GM12878 (cell line): ENCODE measurements at regions not wholly inside any gene's neighbourhood (a gene's known extent, or its start where the extent isn't known, plus 50 kb on each side); places are given as distances from the start of the nearest gene placed in this dataset.

Source experiments
- ATAC-seq: fragments of 200-7000 bp; cut with Tn5 transposase; 3 replicates; pipeline ENCODE4 v1.9.1; 2020; ENCODE audit warnings: mild to moderate bottlenecking, moderate library complexity
- BruUV-seq: library from RNA; stranded (reverse); fragments of 400-500 nt; replicated peaks from 2 replicates; lab custom pipeline; 2021; lab: Mats Ljungman, UMichigan
- CTCF ChIA-PET: fragments of 300-600 bp; sonication (Branson Sonifier 250); formaldehyde crosslinking; extraction: SDS; loops from one replicate; lab custom pipeline; 2021; ENCODE audit warnings: inconsistent platforms; lab: Yijun Ruan, JAX
- POLR2A ChIA-PET: fragments of 350-600 bp; formaldehyde crosslinking; extraction: SDS; loops from one replicate; lab custom pipeline; 2021; ENCODE audit warnings: inconsistent platforms; lab: Charles Lee
- RAD21 ChIA-PET: fragments of 300-600 bp; sonication (Branson Sonifier 250); formaldehyde crosslinking; loops from one replicate; lab custom pipeline; 2023; ENCODE audit warnings: antibody characterized with exemption; ENCODE audit not compliant: unreplicated experiment; lab: Charles Lee
- SMC1A ChIA-PET: fragments of 300-600 bp; sonication (Branson Sonifier 250); formaldehyde crosslinking; loops from one replicate; lab custom pipeline; 2023; ENCODE audit not compliant: unreplicated experiment, uncharacterized antibody; lab: Charles Lee
- DNase-seq: peaks from one replicate; pipeline ENCODE4 v3.0.0-alpha.2; 2011; ENCODE audit warnings: low read depth, low spot score
- FAIRE-seq: peaks from 3 replicates; lab custom pipeline; 2011; peaks lifted over from hg19 to GRCh38; lab: Jason Lieb, UNC
- H2AFZ ChIP-seq: 2 replicates; pipeline ENCODE4 v1.6.0; 2011; ENCODE audit warnings: low read depth, low read length, control low read depth; ENCODE audit not compliant: control insufficient read depth
- H3K27ac ChIP-seq: 2 replicates; pipeline ENCODE4 v1.5.1; 2011; ENCODE audit warnings: control low read depth; ENCODE audit not compliant: control insufficient read depth, insufficient read depth
- H3K27me3 ChIP-seq, 2 experiments: replicated peaks in 1 of 2; 2 replicates each; pipeline versions ENCODE4 v1.6.0 to v1.6.1; 2011; ENCODE audit warnings: low read length in 1 of 2; ENCODE audit not compliant: control insufficient read depth in 2 of 2, insufficient read depth in 2 of 2
- H3K36me3 ChIP-seq, 2 experiments: 2 replicates each; pipeline ENCODE4 v1.5.1; 2011; ENCODE audit warnings: low read length in 1 of 2; ENCODE audit not compliant: control insufficient read depth in 2 of 2, insufficient read depth in 2 of 2
- H3K4me1 ChIP-seq: 2 replicates; pipeline ENCODE4 v1.6.1; 2011; ENCODE audit warnings: mild to moderate bottlenecking, low read length, moderate library complexity, mixed read lengths; ENCODE audit not compliant: control insufficient read depth, insufficient read depth
- H3K4me2 ChIP-seq: 2 replicates; pipeline ENCODE4 v1.6.0; 2011; ENCODE audit warnings: control low read depth; ENCODE audit not compliant: control insufficient read depth, insufficient read depth
- H3K4me3 ChIP-seq: fragments of 200-600 bp; sonication (generic); 2 replicates; pipeline ENCODE4 v1.5.1; 2016
- H3K79me2 ChIP-seq: 2 replicates; pipeline ENCODE4 v1.6.0; 2011; ENCODE audit warnings: low read length; ENCODE audit not compliant: control insufficient read depth, insufficient read depth
- H3K9ac ChIP-seq: 2 replicates; pipeline ENCODE4 v1.8.0; 2011; ENCODE audit warnings: low read length, control low read depth, mixed read lengths; ENCODE audit not compliant: control insufficient read depth, insufficient read depth
- H3K9me3 ChIP-seq: replicated peaks from 3 replicates; pipeline ENCODE4 v1.5.1; 2011; ENCODE audit warnings: mild to moderate bottlenecking, low read length; ENCODE audit not compliant: control insufficient read depth, insufficient read depth
- H4K20me1 ChIP-seq: 2 replicates; pipeline ENCODE4 v1.6.0; 2011; ENCODE audit not compliant: control insufficient read depth, insufficient read depth
- HSF1 ChIP-seq: fragments of 150-350 bp; IDR thresholded peaks from 2 replicates; pipeline ENCODE4 v1.6.1; 2014; ENCODE audit warnings: mild to moderate bottlenecking, low read depth, low read length
- RELA ChIP-seq: fragments of 450-650 bp; IDR thresholded peaks from 2 replicates; pipeline ENCODE4 v1.8.0; 2014; ENCODE audit warnings: borderline replicate concordance; ENCODE audit not compliant: partially characterized antibody
- REST ChIP-seq: IDR thresholded peaks from 2 replicates; pipeline ENCODE4 v1.6.1; 2012; ENCODE audit warnings: mild to moderate bottlenecking, low read depth, low read length
- ZBTB40 ChIP-seq: fragments of 450-650 bp; IDR thresholded peaks from 2 replicates; pipeline ENCODE4 v1.6.1; 2016; ENCODE audit warnings: mild to moderate bottlenecking, moderate library complexity, borderline replicate concordance
- ZNF274 ChIP-seq: IDR thresholded peaks from one replicate; pipeline ENCODE4 v1.8.0; 2011; ENCODE audit not compliant: insufficient read length, insufficient read depth
- WGBS: methylation state at CpG from one replicate; pipeline ENCODE4 v1.1.6; 2016; ENCODE audit warnings: low lambda C conversion rate; ENCODE audit not compliant: insufficient replicate concordance, insufficient coverage; ENCODE audit errors: missing lambda C conversion rate; 5-methylcytosine and 5-hydroxymethylcytosine counted together
- in situ Hi-C: fragments of 300-500 bp; cut with MboI; formaldehyde crosslinking; loops from 9 replicates; pipeline ENCODE4 v1.14.3; 2018; ENCODE audit warnings: mixed read lengths
- intact Hi-C: fragments of 100-400 bp; cut with micrococcal nuclease; formaldehyde crosslinking; loops from one replicate; pipeline ENCODE4 v1.14.2; 2022; ENCODE audit not compliant: unreplicated experiment
- TF ChIP-seq, protein P1 (sequence below): fragments of 450-650 bp; formaldehyde crosslinking; IDR thresholded peaks from 2 replicates; pipeline ENCODE4 v1.4.0; 2020; ENCODE audit warnings: mild to moderate bottlenecking, moderate library complexity

GRCh38 chr7:94258418-94259300 lies 136.0 kb upstream of the COL1A2 start (continued):
- TF ChIP-seq REST, result no peak

GRCh38 chr7:94261067-94261466 lies 133.6 kb upstream of the COL1A2 start:
- Histone ChIP-seq H4K20me1 (no peaks in the 10 kb centered on the region), H3K79me2 (no peaks in the 10 kb centered on the region), H3K36me3 (no peaks in the 10 kb centered on the region), H3K27me3 (no peaks in the 10 kb centered on the region; a peak in 1 of 4 replicates), H3K9me3 (no peaks in the 10 kb centered on the region), H3K9ac (no peak overlapping the region), H3K4me3 (no peak overlapping the region), H3K27ac (no peak overlapping the region), H2AFZ (no peak overlapping the region), H3K4me2 (no peak overlapping the region), H3K4me1 (no peaks in the 10 kb centered on the region)
- FAIRE-seq, result no peak
- ChIA-PET SMC1A (interaction anchor here (0.6 to 2.5 kb wide), 3 partner anchors 13 to 430 kb away, joined by 3 to 7 read pairs (median 6); no protein-coding TSS in a partner anchor), CTCF (interaction anchor here (0.7 to 0.8 kb wide), 2 partner anchors 15 to 28 kb away, joined by 3 read pairs; no protein-coding TSS in a partner anchor), POLR2A (no interaction called here), RAD21 (interaction anchor here (1.5 kb wide), 1 partner anchor 100 kb away, joined by 3 read pairs; no protein-coding TSS in a partner anchor)
- no TSS peak for BruUV-seq
- in situ Hi-C loops (no loop called here), intact Hi-C loops (no loop called here)
- no peak for ATAC-seq
- DNase-seq, result no peak
- no peak for TF ChIP-seq HSF1
- no peak for TF ChIP-seq ZNF274
- TF ChIP-seq, protein P1, sequence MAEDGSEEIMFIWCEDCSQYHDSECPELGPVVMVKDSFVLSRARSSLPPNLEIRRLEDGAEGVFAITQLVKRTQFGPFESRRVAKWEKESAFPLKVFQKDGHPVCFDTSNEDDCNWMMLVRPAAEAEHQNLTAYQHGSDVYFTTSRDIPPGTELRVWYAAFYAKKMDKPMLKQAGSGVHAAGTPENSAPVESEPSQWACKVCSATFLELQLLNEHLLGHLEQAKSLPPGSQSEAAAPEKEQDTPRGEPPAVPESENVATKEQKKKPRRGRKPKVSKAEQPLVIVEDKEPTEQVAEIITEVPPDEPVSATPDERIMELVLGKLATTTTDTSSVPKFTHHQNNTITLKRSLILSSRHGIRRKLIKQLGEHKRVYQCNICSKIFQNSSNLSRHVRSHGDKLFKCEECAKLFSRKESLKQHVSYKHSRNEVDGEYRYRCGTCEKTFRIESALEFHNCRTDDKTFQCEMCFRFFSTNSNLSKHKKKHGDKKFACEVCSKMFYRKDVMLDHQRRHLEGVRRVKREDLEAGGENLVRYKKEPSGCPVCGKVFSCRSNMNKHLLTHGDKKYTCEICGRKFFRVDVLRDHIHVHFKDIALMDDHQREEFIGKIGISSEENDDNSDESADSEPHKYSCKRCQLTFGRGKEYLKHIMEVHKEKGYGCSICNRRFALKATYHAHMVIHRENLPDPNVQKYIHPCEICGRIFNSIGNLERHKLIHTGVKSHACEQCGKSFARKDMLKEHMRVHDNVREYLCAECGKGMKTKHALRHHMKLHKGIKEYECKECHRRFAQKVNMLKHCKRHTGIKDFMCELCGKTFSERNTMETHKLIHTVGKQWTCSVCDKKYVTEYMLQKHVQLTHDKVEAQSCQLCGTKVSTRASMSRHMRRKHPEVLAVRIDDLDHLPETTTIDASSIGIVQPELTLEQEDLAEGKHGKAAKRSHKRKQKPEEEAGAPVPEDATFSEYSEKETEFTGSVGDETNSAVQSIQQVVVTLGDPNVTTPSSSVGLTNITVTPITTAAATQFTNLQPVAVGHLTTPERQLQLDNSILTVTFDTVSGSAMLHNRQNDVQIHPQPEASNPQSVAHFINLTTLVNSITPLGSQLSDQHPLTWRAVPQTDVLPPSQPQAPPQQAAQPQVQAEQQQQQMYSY, result no peak
- no peak for TF ChIP-seq RELA
- no peak for TF ChIP-seq ZBTB40
- WGBS, result 0% methylated on average over 6 of the region's 6 CpGs
